SK-N-SH treated with all-trans-retinoic acid at 6 μM for 48 hours (cell line): ENCODE measurements at regions not wholly inside any gene's neighbourhood (a gene's known extent, or its start where the extent isn't known, plus 50 kb on each side); places are given as distances from the start of the nearest gene placed in this dataset.

ENCODE experiments used
- CREB5 ChIP-seq: fragments of 250-450 bp; sonication (Bioruptor Pico); IDR thresholded peaks from 2 replicates; pipeline ENCODE4 v1.5.1; 2020; ENCODE audit warnings: low read depth, mild to moderate bottlenecking, moderate library complexity
- CSRNP3 ChIP-seq: fragments of 250-450 bp; sonication (Bioruptor Pico); IDR thresholded peaks from 2 replicates; pipeline ENCODE4 v1.5.1; 2021; ENCODE audit warnings: mild to moderate bottlenecking, moderate library complexity
- GLIS3 ChIP-seq: fragments of 250-450 bp; sonication (Bioruptor Pico); IDR thresholded peaks from 2 replicates; pipeline ENCODE4 v1.5.0; 2020; ENCODE audit warnings: mild to moderate bottlenecking, moderate library complexity
- POU6F1 ChIP-seq: fragments of 250-450 bp; sonication (Bioruptor Pico); IDR thresholded peaks from 2 replicates; pipeline ENCODE4 v1.8.0; 2021; ENCODE audit warnings: low read depth, mild to moderate bottlenecking, moderate library complexity, borderline replicate concordance
- RARB ChIP-seq: fragments of 250-450 bp; sonication (Bioruptor Pico); IDR thresholded peaks from 2 replicates; pipeline ENCODE4 v1.8.0; 2021; ENCODE audit warnings: mild to moderate bottlenecking, moderate library complexity
- SNAI2 ChIP-seq: fragments of 250-450 bp; sonication (Bioruptor Pico); IDR thresholded peaks from 2 replicates; pipeline ENCODE4 v1.5.0; 2020; ENCODE audit warnings: mild to moderate bottlenecking, moderate library complexity
- TSHZ2 ChIP-seq: fragments of 250-450 bp; sonication (Bioruptor Pico); IDR thresholded peaks from 2 replicates; pipeline ENCODE4 v1.5.0; 2020; ENCODE audit warnings: mild to moderate bottlenecking, moderate library complexity
- ZFP30 ChIP-seq: fragments of 450-650 bp; formaldehyde crosslinking; IDR thresholded peaks from 2 replicates; pipeline ENCODE4 v1.5.0; 2022; ENCODE audit warnings: mild to moderate bottlenecking, moderate library complexity
- ZNF70 ChIP-seq: fragments of 450-650 bp; formaldehyde crosslinking; IDR thresholded peaks from 2 replicates; pipeline ENCODE4 v1.5.0; 2020; ENCODE audit warnings: mild to moderate bottlenecking, moderate library complexity

GRCh38 chr7:89618274-89618673 lies 536.0 kb upstream of the STEAP1 start:
- TF ChIP-seq POU6F1 (CRISPR knock-in tag) = no peak
- TF ChIP-seq TSHZ2 = no peak
- no peak for TF ChIP-seq GLIS3 (CRISPR knock-in tag)
- no peak for TF ChIP-seq CREB5 (CRISPR knock-in tag)
- TF ChIP-seq RARB (CRISPR knock-in tag) = no peak
- TF ChIP-seq SNAI2 = no peak
- no peak for TF ChIP-seq CSRNP3
- no peak for TF ChIP-seq ZFP30 (CRISPR knock-in tag)
- no peak for TF ChIP-seq ZNF70
